ENCODE measurements at regions not wholly inside any gene's neighbourhood (a gene's known extent, or its start where the extent isn't known, plus 50 kb on each side); places are given as distances from the start of the nearest gene placed in this dataset.

GRCh38 chr18:23077493-23078256 lies 57.6 kb upstream of the CABLES1 start:
- DNase-seq: peak; percentile 73

- no peak for DNase-seq
These were observed 50.2 kb upstream of the CABLES1 start for GRCh38 chr18:23085066-23085465.
